ENCODE measurements at regions not wholly inside any gene's neighbourhood (a gene's known extent, or its start where the extent isn't known, plus 50 kb on each side); places are given as distances from the start of the nearest gene placed in this dataset.
"Not testable (repeated sequence)": the region's sequence is repeated elsewhere in the genome, so short reads cannot be mapped to it uniquely, and the experiment has no call there.

GRCh38 chrX:25640276-25640675 is 497.9 kb upstream of the MAGEB18 start:
- no peak for DNase-seq (ENCODE audit: low spot score)

- DNase-seq (ENCODE audit: low spot score), result no peak
Measured at GRCh38 chrX:25646156-25646555, 492.0 kb upstream of the MAGEB18 start.

- DNase-seq (ENCODE audit: low spot score), result no peak
Measured at GRCh38 chrX:25648790-25649189, 489.4 kb upstream of the MAGEB18 start.

- DNase-seq (ENCODE audit: low spot score), result no peak
Measured at GRCh38 chrX:25650216-25650820, 487.8 kb upstream of the MAGEB18 start.

GRCh38 chrX:25659317-25659716 is 478.8 kb upstream of the MAGEB18 start:
- no peak for DNase-seq (ENCODE audit: low spot score)

- DNase-seq (ENCODE audit: low spot score), result no peak
Measured at GRCh38 chrX:25663701-25664100, 474.4 kb upstream of the MAGEB18 start.

GRCh38 chrX:25665431-25665830 is 472.7 kb upstream of the MAGEB18 start:
- DNase-seq (ENCODE audit: low spot score), result no peak

GRCh38 chrX:25667681-25668080 is 470.5 kb upstream of the MAGEB18 start:
- DNase-seq (ENCODE audit: low spot score), result no peak

- DNase-seq (ENCODE audit: low spot score), result no peak
Measured at GRCh38 chrX:25674776-25675175, 463.4 kb upstream of the MAGEB18 start.

- no peak for DNase-seq (ENCODE audit: low spot score)
Measured at GRCh38 chrX:25701876-25702275, 436.3 kb upstream of the MAGEB18 start.

- DNase-seq (ENCODE audit: low spot score), result no peak
Measured at GRCh38 chrX:25717122-25717521, 421.0 kb upstream of the MAGEB18 start.

- DNase-seq (ENCODE audit: low spot score), result no peak
Measured at GRCh38 chrX:25721564-25721963, 416.6 kb upstream of the MAGEB18 start.

GRCh38 chrX:25726539-25726938 is 411.6 kb upstream of the MAGEB18 start:
- DNase-seq (ENCODE audit: low spot score), result no peak

GRCh38 chrX:25733148-25733547 is 405.0 kb upstream of the MAGEB18 start:
- no peak for DNase-seq (ENCODE audit: low spot score)

GRCh38 chrX:25737540-25737939 is 400.6 kb upstream of the MAGEB18 start:
- DNase-seq (ENCODE audit: low spot score), result peak; percentile 7

- no peak for DNase-seq (ENCODE audit: low spot score)
Measured at GRCh38 chrX:25742334-25742733, 395.8 kb upstream of the MAGEB18 start.

- DNase-seq (ENCODE audit: low spot score), result no peak
Measured at GRCh38 chrX:25754399-25754798, 383.7 kb upstream of the MAGEB18 start.

GRCh38 chrX:25755194-25755593 is 382.9 kb upstream of the MAGEB18 start:
- DNase-seq (ENCODE audit: low spot score), result no peak

GRCh38 chrX:25762656-25763055 is 375.5 kb upstream of the MAGEB18 start:
- no peak for DNase-seq (ENCODE audit: low spot score)

- DNase-seq (ENCODE audit: low spot score), result not testable (repeated sequence)
Measured at GRCh38 chrX:25771853-25772252, 366.3 kb upstream of the MAGEB18 start.

GRCh38 chrX:25797796-25798195 is 340.3 kb upstream of the MAGEB18 start:
- DNase-seq (ENCODE audit: low spot score), result not testable (repeated sequence)

- no peak for DNase-seq (ENCODE audit: low spot score)
Measured at GRCh38 chrX:25805744-25806143, 332.4 kb upstream of the MAGEB18 start.

- no peak for DNase-seq (ENCODE audit: low spot score)
Measured at GRCh38 chrX:25807022-25807421, 331.1 kb upstream of the MAGEB18 start.

- peak; percentile 5 for DNase-seq (ENCODE audit: low spot score)
Measured at GRCh38 chrX:25810202-25810601, 327.9 kb upstream of the MAGEB18 start.

GRCh38 chrX:25819879-25820278 is 318.3 kb upstream of the MAGEB18 start:
- no peak for DNase-seq (ENCODE audit: low spot score)

Measured in hepatic stellate cell (primary cell).